NB4 (cell line): ENCODE measurements at regions not wholly inside any gene's neighbourhood (a gene's known extent, or its start where the extent isn't known, plus 50 kb on each side); places are given as distances from the start of the nearest gene placed in this dataset.

ENCODE experiments used
- MYC ChIP-seq: IDR thresholded peaks from 2 replicates; pipeline ENCODE4 v1.6.1; 2011; ENCODE audit warnings: low read depth, low read length
- POLR2A ChIP-seq: IDR thresholded peaks from 2 replicates; pipeline ENCODE4 v1.6.1; 2011; ENCODE audit warnings: mild to moderate bottlenecking; ENCODE audit not compliant: insufficient read length; ENCODE audit errors: extremely low read depth
- TF ChIP-seq, protein P1 (sequence below): IDR thresholded peaks from one replicate; pipeline ENCODE4 v1.5.1; 2012; ENCODE audit warnings: low read depth, low read length

GRCh38 chr12:132426349-132427173 lies 63.4 kb upstream of the FBRSL1 start:
- TF ChIP-seq, protein P1, sequence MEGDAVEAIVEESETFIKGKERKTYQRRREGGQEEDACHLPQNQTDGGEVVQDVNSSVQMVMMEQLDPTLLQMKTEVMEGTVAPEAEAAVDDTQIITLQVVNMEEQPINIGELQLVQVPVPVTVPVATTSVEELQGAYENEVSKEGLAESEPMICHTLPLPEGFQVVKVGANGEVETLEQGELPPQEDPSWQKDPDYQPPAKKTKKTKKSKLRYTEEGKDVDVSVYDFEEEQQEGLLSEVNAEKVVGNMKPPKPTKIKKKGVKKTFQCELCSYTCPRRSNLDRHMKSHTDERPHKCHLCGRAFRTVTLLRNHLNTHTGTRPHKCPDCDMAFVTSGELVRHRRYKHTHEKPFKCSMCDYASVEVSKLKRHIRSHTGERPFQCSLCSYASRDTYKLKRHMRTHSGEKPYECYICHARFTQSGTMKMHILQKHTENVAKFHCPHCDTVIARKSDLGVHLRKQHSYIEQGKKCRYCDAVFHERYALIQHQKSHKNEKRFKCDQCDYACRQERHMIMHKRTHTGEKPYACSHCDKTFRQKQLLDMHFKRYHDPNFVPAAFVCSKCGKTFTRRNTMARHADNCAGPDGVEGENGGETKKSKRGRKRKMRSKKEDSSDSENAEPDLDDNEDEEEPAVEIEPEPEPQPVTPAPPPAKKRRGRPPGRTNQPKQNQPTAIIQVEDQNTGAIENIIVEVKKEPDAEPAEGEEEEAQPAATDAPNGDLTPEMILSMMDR, result no peak
- no peak for TF ChIP-seq MYC
- TF ChIP-seq POLR2A, result no peak
